HG03045 (cell line): ENCODE measurements at regions not wholly inside any gene's neighbourhood (a gene's known extent, or its start where the extent isn't known, plus 50 kb on each side); places are given as distances from the start of the nearest gene placed in this dataset.
A peak's percentile ranks its signal among the peaks of the same experiment; 100 is the strongest.
"Not testable (repeated sequence)": the region's sequence is repeated elsewhere in the genome, so short reads cannot be mapped to it uniquely, and the experiment has no call there.

ENCODE experiments used
- ATAC-seq: cut with Tn5 transposase; IDR thresholded peaks from one replicate; pipeline ENCODE4 v1.9.1; 2021; ENCODE audit warnings: mild to moderate bottlenecking, moderate library complexity; ENCODE audit not compliant: unreplicated experiment

DNA sequence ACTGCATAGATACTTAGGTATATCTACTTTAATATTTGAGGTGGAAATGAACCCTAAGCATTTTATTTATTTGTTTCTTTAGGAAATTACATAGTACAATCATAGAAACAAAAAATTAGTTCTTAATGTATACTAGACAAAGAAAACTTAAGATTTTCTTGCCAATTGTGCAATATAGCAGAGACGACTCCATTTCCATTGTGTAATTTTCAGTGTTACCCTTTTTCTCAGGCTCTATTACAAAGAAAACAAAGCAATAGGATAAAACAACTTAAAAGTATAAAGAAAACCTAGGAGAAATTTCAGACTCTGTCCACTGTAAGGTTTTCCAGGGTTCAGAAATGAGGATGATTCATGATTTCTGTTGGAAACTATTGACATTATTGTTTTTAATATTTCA, 89.0 kb upstream of the SERTAD2 start:
- no peak for ATAC-seq

GRCh38 chr2:64743739-64744330, 90.1 kb upstream of the SERTAD2 start:
- no peak for ATAC-seq

DNA sequence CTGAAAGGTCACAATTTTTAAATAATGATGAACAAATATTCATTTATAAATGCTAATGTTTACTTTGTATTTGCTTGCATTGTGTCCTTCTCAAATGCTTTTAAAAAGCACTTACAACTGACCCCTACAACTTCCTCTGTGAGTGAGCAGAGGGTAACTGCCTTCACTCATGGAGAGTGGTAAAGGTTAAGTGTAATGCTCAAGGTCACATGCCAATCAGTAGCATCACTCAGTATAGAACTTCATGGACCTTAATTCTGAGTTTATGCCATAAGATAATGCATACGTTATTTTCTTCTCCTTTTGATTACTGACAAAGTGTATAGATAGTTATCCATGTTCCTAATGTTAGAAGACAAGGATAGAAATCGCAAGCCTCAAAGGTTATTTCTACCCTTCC, 91.8 kb upstream of the SERTAD2 start:
- no peak for ATAC-seq

DNA sequence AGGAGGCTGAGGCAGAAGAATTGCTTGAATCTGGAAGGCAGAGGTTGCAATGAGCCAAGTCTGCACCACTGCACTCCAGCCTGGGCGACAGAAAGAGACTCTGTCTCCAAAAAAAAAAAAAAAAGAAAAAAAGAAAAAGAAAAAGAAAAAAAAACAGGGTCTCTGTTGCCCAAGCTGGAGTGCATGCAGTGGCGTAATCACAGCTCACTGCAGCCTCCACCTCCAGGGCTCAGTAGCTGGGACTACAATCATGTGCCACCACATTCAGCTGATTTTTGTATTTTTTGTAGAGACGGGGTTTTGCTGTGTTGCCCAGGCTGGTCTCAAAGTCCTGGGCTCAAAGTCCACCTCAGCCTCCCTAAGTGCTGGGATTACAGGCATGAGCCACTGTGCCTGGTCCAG, 94.0 kb upstream of the SERTAD2 start:
- ATAC-seq, result not testable (repeated sequence)

GRCh38 chr2:64748147-64748546, 94.4 kb upstream of the SERTAD2 start:
- ATAC-seq, result no peak

GRCh38 chr2:64748561-64748960, 94.8 kb upstream of the SERTAD2 start:
- no peak for ATAC-seq

DNA sequence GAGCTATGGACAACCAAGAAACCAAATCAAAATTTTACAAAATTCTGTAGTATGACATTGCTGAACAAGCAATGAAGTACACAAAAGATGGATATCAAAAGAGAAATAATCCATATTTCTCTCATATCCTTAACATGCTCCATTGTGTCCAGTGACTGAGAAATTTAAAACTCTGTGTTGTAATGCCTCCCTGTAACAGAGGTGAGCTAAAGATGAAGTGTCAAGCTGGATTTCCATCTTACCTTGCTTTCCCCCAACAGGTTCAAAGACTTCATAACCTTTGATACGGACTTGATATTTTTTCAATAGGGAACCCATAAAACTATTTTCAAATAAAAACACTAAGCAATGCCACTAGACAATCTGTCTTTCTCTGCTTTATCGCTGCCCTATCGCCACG, 95.7 kb upstream of the SERTAD2 start:
- no peak for ATAC-seq

DNA sequence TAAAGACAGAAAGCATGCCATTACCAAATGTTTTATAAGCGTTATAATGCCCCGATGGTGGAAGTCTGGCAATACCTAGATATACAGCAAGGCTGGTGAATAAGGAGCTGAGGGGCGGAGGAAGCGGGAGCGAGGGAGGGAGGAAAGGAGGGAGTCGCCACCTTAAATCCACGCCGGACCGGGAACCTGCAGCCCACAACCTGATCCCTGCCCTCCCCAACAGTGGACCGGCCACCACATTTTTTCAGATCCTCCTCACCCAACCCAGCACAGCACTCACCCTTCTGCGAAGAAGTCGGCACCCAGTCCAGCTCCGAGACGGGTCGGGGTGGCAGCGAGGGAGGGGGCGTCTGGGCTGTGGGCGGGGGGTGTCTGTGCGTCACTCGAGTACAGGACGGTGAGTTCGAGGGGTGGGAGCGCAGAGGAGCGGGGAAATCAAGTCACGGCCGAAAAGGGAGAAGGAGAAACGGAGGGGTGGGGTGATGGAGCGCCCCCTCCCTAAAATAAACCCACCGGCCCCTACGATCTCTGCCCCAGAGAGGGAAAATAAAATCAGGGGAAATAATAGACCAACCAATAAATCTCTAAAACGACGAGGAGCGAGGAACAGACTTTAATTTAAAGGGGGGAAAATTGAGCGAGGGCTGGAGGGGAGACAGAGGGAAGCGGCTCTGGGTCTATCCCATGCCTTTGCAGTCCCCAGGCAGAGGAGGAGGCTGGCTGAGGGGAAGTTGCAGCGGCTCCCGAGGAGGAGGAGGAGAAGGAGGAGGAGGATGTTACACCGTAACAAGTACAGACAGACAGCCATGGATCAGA, 96.5 kb upstream of the SERTAD2 start:
- no peak for ATAC-seq

- peak; percentile 88 for ATAC-seq
These were observed 97.1 kb upstream of the SERTAD2 start for GRCh38 chr2:64750817-64751285.

DNA sequence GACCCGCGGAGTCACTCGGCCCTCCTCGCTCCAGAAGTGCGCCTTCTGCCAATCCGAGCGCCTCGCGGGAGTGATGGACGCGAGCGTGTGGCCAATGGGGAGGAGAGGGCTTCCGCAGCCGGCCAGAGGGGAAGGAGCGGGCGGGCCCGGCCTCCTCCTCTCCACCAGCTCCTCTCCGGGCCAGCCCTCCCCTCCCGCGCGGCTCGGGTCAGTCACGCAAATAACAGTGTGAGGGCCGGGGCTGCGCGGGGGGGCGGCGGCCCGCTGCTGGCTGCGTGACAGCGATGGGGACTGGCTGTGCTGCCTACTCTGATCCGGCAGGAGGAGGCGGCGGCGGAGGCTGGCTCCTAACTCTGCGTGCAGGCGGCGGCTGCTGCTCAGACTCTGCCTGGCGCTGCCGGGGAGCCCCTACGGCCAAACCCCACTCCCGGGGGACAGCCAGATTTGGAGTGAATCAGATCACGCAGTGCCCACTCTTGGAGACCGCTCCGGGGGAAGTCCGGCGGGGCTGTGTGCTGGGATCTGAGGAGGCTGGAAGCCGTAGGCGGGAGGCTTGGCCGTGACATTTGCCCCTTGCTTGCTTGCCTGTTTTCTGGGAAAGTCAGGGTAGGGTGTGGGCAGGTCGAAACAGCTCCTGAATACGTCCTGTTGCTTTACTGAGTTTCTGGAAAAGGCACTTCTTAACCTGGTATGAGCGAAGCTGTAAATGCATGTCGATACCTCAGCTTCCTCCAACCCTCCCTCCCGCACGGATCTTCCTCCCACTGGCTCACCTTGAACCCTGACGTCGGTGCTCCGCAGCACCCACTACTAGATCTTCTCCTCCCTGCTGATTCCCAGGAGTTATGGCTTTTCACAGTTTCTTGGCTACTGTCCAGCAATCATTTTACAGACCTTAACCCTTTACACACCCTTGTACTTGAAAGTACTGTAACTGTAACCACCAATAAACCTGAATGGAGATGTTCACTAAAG, 97.9 kb upstream of the SERTAD2 start:
- ATAC-seq, result peak; percentile 90

DNA sequence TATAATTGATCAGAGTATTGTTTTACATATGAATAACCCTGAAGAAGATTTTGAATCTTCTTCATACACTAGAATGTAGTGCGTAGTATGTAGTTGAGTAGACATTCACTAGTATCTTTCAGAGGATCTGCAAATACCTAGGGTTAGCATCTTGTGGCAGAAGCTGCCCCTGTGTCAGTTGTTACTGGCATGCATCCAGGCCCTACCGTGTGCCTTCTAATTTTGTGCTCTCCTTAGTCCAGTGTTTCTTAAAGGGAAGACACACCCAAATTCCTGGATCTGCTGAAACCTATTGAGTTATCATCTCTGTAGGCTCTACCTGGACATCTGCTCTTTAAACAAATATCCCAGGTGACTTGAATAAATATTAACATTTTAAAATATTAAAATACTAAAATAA, 99.7 kb upstream of the SERTAD2 start:
- ATAC-seq, result no peak

- no peak for ATAC-seq
These were observed 100.9 kb upstream of the SERTAD2 start for GRCh38 chr2:64754570-64754969.

DNA sequence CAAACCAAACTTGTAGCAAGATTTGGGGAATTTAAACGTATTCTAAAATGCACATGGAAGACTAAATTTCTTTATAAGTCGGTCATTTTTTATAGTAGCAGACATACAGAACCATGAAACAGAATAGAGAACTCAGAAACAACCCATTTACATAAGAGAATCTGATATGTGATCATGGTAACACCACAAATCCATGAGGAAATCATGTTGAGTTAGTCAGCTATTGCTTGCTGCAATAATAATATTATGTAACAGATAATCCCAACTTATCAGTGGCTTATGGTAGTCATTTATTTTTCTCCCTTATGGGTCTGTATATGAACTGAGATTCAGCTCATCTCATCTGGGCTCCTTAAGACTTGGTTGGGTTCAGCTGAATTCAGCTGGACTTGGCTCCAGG, 103.4 kb upstream of the SERTAD2 start:
- no peak for ATAC-seq

- no peak for ATAC-seq
These were observed 106.4 kb upstream of the SERTAD2 start for GRCh38 chr2:64760128-64760527.

- ATAC-seq, result no peak
These were observed 108.7 kb upstream of the SERTAD2 start for GRCh38 chr2:64762301-64762997.

DNA sequence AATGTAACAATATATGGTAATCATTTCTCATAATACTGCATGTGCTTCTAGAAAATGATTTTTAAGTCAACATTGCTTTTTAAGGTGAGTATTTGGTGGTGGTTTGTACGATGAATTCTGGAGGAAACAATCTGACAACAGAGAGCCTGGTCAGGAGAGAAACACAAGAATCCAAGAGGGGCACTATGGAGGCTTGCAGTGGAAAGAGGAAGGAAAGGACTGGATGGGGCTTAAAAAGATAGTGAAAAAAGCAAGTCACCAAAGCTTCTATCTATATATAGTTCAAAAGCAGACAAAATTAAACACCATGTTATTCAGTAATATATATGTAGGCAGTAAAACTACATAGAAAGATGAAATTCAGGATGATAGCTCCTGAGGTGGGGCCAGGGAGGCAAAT, 109.4 kb upstream of the SERTAD2 start:
- no peak for ATAC-seq

DNA sequence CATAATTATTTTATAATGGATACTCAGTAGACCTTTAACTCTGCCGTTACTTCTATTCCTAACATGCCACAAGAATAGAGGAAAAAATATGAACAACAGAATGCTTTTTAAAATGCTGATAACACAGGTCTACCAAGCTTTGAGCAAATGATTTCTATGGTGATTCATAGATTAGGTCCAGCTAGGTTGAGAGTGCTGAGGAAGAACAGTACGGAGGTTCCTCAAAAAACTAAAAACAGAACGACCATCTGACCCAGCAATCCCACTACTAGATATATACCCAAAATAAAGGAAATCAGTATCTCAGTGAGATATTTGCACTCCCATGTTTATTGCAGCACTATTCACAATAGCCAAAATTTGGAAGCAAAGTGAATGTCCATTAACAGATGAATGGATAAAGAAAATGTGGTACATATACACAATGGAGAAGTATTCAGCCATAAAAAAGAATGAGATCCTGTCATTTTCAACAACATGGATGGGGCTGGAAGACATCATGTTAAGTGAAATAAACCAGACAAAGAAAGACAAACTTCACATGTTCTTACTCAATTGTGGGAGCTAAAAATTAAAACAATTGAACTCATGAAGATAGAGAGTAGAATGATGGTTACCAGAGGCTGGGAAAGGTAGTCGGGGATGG, 111.6 kb upstream of the SERTAD2 start:
- ATAC-seq, result no peak

DNA sequence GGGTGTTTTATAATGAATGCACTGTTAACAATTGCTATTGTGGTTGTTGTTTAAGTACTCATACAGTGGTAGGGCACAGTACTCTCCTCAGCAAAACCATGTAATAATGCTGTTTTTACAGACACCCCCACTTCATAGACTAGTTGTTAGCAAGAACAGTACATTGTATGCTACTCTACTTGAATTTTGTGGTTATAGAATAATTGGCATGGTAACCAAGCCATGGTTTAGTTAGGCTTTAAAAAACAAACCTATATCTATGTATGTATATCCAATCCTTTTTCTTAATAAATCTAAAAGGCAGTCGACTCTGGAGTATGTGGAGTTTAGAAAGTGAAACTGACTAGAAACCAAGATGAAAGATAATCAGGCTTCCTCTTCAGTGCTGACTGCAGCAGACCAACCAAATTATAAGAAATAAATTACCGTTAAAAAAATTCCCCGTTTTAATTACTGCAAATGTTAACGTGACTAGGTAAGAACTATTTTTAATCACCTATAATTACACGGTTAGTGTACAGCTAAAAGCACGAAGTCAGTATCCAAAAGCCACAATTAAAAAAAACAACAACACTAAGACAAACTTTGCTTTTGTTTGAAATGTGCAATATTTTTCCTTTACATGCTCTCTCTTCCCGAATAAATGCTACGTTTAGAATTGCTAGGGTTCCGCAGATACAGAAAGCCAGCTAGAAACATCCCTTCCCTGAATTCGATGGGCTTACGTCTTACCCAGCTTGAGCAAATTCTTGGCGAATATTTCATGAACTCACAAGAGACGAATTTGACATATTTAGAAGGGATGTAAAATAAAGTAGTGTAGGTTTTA, 113.3 kb upstream of the SERTAD2 start:
- no peak for ATAC-seq

DNA sequence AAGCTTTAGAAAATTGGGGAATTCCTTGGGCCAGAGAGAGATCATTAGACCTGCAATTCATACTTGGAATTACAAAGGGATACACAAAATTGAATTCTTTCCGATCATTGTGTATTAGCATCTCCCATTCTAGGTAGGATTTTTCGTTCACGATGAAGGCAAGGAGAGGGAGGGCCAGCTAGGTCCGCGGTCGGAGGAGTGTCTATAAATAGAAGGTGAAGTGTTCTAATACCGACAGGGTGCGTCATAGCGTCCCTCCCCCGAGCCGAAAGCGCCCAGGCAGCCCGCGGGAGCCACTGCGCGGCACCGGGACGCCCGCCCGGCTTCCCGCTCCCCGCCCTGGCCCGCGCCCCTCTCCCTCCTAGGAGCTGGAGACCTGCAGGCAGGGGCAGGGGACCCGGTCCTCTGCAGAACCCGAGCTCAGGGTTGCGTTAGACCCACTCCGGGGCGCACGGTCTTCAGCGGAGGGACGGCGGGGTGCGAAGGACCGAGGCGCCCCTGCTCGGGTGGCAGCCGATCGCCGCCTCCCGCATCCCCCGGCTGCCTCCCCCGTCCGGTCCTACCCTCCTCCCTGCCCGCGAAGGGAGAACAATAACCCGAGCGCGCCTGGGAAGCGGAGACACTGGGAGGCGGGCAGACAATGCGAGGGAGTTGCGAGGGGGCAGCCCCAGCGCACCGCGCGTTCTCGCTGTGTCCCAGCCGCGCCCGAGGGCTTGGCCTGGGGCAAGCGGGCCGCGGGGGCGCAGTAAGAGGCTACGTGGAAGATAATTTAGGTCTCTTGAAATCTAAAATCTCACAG, 114.2 kb upstream of the SERTAD2 start:
- ATAC-seq, result peak; percentile 86
